ENCODE measurements at regions not wholly inside any gene's neighbourhood (a gene's known extent, or its start where the extent isn't known, plus 50 kb on each side); places are given as distances from the start of the nearest gene placed in this dataset.

DNA sequence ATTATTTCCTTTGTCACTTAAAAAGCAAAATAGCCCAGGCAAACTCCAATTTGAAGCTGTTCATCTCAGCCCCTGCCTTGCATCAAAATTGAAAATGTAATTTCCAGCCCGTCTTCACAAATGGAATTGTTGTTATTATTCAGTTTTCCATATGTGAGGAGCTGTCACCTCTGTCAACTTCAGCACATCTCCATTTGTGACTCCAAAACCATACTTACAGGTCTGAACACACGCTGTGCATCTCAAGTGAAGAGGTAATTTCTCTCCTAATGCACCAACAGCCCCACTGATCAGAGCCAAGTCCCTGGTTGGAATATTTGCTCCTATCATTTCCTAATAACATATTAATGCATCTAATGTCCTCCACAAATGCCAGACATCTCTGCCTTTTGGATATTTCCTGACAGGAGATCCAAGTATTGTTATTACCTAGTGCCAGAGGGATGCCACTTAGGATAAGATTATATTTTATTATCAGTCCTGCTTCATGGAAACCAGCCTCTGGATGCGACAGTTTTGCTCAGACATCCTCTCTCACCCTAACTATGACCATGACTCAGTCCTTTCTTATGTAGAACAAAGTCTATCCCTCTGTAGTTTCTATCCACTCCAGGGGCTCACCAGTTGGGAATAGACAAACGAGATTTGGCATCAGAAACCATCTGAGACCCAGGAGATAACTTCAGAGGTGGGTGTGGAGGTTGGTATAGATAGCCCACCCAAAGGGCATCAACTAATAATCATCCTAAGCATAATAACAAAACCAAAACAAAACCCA lies 379.8 kb downstream of the VPS13C start:
- no peaks in the 10 kb centered on the region for H3K27me3 ChIP-seq

GRCh38 chr15:61671736-61672135 lies 388.5 kb downstream of the VPS13C start:
- no peak for DNase-seq
- no peak for TF ChIP-seq CTCF (IDR thresholded peaks at IDR 0.05; ENCODE audit: low read depth, low read length)
- Histone ChIP-seq H3K4me3 (ENCODE audit: low read depth, low read length) (no peak overlapping the region), H3K27me3 (no peaks in the 10 kb centered on the region), H3K9me3 (no peaks in the 10 kb centered on the region), H3K36me3 (no peaks in the 10 kb centered on the region), H3K4me1 (no peaks in the 10 kb centered on the region)

More for the DNA sequence above, 379.8 kb downstream of the VPS13C start:
- no peaks in the 10 kb centered on the region; the same call in none of the 2 replicates for H3K4me1 ChIP-seq
- no peaks in the 10 kb centered on the region for H3K36me3 ChIP-seq
- DNase-seq, result no peak
- no peak overlapping the region for H3K4me3 ChIP-seq (ENCODE audit: low read depth, low read length)
- no peak for TF ChIP-seq CTCF (IDR thresholded peaks at IDR 0.05; ENCODE audit: low read depth, low read length)
- H3K9me3 ChIP-seq, result no peaks in the 10 kb centered on the region

DNA sequence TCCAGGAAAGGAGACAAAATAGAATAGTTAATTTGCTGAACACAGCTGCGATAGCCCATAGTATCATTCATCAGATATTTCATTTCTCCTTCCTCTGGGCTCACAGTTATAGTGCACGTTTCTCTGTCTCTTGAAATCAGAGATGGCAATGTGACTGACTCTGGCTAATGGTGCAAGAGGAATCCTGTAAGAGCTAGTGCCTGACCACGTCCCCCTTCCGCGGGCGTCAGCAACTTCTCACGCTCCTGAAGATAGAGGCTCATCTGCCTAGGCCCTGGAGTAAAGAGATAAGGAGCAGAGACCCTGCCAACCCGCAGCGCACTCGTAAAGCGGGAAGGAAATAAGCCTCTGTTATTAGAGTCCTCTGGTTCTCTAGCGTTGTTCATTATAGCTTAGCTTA lies 391.8 kb downstream of the VPS13C start:
- DNase-seq, result no peak

DNA sequence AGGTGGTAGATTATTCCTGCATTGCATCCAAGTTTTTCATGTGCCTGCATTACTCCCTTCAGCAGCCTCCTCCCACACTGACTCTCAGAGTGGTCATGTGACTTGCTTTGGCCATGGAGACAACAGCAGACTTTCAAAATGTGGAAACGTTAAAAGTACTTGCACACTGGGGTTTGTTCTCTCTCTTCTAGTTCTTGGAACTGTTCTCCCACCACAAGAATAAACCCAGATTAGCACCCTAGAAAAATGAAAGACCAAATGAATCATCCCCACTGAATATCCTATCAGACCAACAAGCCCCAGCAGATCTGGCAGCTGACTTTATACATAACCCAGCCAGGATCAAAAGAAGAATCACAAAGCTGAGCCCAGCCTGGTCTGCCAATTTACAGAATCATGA lies 398.5 kb downstream of the VPS13C start:
- TF ChIP-seq CTCF (IDR thresholded peaks at IDR 0.05; ENCODE audit: low read depth, low read length), result no peak
- DNase-seq, result no peak

More for the DNA sequence above, 391.8 kb downstream of the VPS13C start:
- no peaks in the 10 kb centered on the region for H3K9me3 ChIP-seq
- no peak overlapping the region for H3K4me3 ChIP-seq (ENCODE audit: low read depth, low read length)
- TF ChIP-seq CTCF (IDR thresholded peaks at IDR 0.05; ENCODE audit: low read depth, low read length), result no peak
- H3K27me3 ChIP-seq, result no peaks in the 10 kb centered on the region
- H3K4me1 ChIP-seq, result no peaks in the 10 kb centered on the region
- no peaks in the 10 kb centered on the region for H3K36me3 ChIP-seq

GRCh38 chr15:61660579-61660978 lies 399.7 kb downstream of the VPS13C start:
- Histone ChIP-seq H3K4me3 (ENCODE audit: low read depth, low read length) (no peak overlapping the region), H3K36me3 (no peaks in the 10 kb centered on the region), H3K27me3 (no peaks in the 10 kb centered on the region), H3K4me1 (no peaks in the 10 kb centered on the region), H3K9me3 (no peaks in the 10 kb centered on the region)
- TF ChIP-seq CTCF (IDR thresholded peaks at IDR 0.05; ENCODE audit: low read depth, low read length), result no peak
- DNase-seq, result no peak

More for the DNA sequence above, 398.5 kb downstream of the VPS13C start:
- H3K4me1 ChIP-seq, result no peaks in the 10 kb centered on the region
- H3K27me3 ChIP-seq, result no peaks in the 10 kb centered on the region
- no peaks in the 10 kb centered on the region for H3K36me3 ChIP-seq
- no peaks in the 10 kb centered on the region for H3K9me3 ChIP-seq
- H3K4me3 ChIP-seq (ENCODE audit: low read depth, low read length), result no peak overlapping the region

DNA sequence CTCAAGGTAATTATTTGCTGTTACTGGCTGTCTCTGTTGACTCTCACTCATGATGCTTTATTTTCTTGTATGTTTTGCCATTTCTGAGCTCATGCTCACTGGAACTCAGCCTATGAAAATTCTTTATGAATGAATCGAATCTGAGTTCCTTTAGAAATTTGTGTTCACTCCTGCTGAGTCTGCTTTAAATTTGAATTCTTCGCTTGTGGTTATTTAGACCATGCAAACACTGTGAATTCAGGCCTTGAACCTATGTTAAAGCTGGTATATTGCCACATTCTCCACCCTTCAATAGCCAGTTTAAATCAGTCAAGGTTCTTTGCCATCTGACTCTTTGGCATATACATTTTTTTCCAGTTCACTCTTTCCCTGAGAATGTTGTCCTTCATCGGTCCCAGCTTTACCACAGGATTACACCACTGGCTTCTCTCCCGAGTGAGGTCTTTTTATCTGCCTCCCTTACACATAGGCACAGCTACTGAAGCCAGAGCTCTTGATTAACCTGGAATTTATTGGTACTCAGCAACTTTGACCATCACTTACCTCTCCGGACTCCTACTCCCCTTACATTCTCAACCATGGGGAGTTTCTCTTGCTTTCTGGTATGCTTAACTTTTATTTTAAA lies 400.6 kb downstream of the VPS13C start:
- no peaks in the 10 kb centered on the region for H3K9me3 ChIP-seq
- TF ChIP-seq CTCF (IDR thresholded peaks at IDR 0.05; ENCODE audit: low read depth, low read length), result no peak
- H3K4me1 ChIP-seq, result no peaks in the 10 kb centered on the region
- H3K36me3 ChIP-seq, result no peaks in the 10 kb centered on the region
- H3K27me3 ChIP-seq, result no peaks in the 10 kb centered on the region
- H3K4me3 ChIP-seq (ENCODE audit: low read depth, low read length), result no peak overlapping the region
- no peak for DNase-seq

Data from BE2C (cell line).